Ammon's horn (tissue), 1 donor: ENCODE measurements at regions not wholly inside any gene's neighbourhood (a gene's known extent, or its start where the extent isn't known, plus 50 kb on each side); places are given as distances from the start of the nearest gene placed in this dataset.
"Not testable (repeated sequence)": the region's sequence is repeated elsewhere in the genome, so short reads cannot be mapped to it uniquely, and the experiment has no call there.

Experiments
- DNase-seq: peaks from one replicate; pipeline ENCODE4 v3.0.0-alpha.2; 2016; ENCODE audit warnings: low spot score

GRCh38 chr7:12004581-12004980 is 172.6 kb upstream of the THSD7A start:
- no peak for DNase-seq

DNA sequence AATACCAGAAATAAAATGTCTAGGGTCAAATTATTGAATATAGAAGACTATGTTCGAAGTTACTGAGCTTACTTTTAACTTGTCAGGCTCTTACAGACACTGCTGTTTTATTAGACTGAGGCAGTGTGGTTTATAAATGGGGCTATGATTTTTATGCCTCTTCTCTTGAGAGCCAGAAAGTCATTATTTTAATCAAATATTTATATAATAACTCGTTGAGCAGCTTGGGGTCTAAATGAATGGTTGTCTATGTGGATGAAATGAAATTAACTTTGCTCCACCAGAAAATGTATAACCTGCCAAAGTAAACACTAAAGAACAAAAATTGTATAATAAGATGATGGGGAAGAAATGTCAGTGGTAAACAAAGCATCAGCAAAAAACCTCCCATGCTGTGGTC is 175.6 kb upstream of the THSD7A start:
- DNase-seq = no peak

GRCh38 chr7:12013983-12014382 is 182.0 kb upstream of the THSD7A start:
- DNase-seq = no peak

GRCh38 chr7:12016439-12016838 is 184.4 kb upstream of the THSD7A start:
- DNase-seq = no peak

DNA sequence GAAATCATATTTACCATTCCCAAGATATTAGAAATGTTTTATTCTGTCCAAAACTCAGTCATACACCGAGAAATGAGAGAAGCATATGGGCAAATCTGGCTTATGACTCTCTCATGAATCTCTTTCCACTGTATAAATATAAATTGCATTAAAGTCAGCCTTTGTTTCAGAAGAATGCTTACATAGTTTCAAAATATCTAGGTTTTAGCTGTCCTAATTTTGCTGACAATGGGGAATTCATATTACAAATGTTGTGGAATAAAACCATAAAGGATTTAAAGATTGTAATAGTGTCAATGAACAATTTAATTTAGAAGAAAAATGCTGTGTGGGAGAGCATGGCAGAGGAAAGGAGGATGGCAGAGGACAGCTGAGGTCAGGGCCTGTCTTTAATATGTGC is 185.0 kb upstream of the THSD7A start:
- DNase-seq = no peak

DNA sequence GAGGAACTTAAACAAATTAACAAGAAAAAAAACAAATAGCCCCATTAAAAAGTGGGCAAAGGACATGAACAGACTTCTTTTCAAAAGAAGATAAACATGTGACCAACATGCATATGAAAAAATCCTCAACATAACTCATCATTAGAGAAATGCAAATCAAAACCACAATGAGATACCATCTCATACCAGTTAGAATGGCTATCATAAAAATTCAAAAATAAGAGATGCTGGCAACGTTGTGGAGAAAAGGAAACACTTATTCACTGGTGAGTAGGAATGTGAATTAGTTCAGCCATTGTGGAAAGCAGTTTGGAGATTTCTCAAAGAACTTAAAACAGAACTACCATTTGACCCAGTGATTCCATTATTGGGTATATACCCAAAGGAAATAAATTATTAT is 189.1 kb upstream of the TMEM106B start:
- DNase-seq = not testable (repeated sequence)

DNA sequence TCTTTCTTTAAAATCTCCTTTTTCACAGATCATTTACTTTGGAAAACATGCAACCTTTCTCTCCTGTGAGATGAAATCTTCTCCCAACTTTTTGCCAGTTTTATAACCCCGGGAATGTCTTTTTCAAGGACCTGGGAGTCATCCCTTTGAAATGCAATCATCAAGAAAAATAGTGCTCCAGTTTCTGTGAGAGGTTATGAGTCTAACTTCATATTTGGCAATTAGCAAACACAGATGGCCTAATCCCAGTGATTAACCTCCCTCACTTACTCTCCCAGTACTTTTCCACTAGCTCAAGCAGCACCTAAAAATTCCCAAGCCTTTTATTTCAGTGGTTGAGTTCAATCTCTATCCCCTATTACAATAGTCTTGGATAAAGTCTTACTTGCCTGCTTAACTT is 185.8 kb upstream of the TMEM106B start:
- no peak for DNase-seq

GRCh38 chr7:12028508-12028907 is 182.6 kb upstream of the TMEM106B start:
- no peak for DNase-seq

- DNase-seq = no peak
Observed at GRCh38 chr7:12030116-12030515, 181.0 kb upstream of the TMEM106B start.

DNA sequence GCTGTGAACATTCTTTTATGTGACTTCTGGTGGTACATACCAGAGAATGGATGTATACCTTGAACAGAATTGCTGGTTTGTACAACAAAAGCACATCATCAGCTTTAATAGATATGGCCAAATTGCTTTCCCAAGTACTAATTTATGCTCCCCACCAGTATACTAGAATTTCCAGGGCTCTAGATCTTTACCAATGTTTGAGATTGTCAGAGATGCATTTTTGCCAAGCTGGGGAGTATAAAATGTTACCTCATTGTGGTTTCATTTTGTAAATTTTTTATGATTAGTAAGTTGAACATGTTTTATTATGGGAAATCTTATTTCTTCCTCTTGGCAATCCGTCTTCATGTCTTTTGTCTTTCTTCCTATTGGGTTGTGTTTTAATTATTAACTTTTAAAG is 179.9 kb upstream of the TMEM106B start:
- no peak for DNase-seq

DNA sequence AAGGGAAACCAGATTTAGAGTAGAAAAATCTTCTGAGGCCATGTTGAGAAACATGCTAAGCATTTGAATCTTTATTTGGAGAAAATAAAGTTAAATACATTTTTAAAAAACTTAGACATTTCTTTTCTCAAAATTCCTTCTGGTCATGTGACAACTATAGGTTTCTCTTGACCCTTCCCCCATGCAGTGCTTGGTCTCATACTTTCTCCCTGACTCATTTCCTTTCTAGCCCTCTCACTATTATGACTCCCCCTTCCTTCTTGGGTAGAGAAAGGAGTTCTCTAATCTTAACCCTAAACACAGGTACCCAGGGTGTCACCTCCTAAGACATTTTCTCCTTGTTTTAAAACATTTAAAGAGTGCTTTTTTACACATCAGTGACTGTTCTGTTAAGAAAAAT is 179.5 kb upstream of the TMEM106B start:
- DNase-seq = no peak

DNA sequence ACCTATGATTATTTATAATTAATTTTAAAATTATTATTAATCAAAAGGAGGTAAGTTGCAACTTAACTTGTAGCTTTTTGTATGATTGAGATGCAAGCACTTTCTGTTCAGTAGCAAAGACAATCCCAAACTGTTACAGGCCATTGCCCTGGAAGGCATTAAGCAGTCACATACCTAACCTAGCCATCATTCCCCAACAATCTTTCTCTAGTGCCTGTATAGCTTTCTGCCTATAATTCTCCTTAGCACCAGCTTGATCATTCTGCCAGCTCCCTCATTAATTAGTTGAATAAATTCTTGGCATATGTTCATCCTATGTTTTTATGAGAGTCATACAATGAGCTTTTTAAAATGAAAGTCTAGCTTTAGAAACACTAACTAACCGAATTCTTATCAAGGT is 178.9 kb upstream of the TMEM106B start:
- DNase-seq = no peak

DNA sequence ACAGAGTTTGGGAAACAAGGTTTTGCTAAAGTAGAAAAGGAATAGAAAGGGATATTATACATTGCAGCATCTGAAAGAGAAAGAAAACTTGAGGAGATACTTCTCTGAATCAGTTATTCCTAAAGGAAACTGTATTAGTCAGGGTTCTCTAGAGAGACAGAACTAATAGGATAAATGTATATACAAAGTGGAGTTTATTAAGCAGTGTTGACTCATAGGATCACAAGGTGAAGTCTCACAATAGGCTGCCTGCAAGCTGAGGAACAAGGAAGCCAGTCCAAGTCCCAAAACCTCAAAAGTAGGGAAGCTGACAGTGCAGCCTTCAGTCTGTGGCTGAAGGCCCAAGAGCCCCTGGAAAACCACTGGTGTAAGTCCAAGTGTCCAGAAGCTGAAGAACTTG is 167.6 kb upstream of the TMEM106B start:
- DNase-seq = not testable (repeated sequence)

DNA sequence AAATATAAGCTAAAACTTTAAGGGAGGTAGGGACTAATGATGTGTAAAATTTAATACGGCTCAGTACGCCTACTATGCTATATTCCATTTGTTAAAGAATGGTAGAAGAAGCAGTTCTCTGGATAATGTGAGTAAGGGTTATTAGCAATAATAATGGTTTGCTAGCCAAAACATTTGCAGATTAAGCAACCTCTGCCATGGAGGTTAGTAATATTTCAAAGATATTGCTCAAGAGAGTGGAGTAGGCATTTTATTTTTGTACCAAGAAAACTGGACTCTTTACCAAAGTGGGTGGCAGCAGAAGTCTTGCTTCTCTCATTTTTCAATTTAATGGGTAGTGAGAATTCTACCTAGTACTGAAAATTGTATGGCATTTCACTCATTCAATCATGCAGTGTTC is 158.9 kb upstream of the TMEM106B start:
- no peak for DNase-seq

DNA sequence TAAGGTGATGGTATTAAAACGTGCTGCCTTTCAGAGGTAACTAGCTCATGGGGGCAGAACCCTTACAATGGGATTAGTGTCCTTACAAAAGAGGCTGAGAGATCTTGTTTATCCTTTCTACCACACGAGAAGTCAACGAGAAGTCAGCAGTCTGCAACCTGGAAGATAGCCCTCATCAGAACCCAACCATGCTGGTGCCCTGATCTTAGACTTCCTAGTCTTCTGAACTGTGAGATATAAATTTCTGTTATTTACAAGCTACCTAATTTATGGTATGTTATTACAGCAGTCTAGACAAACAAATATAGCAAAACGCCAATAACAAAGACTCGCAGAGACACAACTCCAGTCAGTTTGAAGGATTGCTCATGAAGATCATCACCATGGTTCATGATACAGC is 157.5 kb upstream of the TMEM106B start:
- DNase-seq = no peak

- DNase-seq = no peak
Observed at GRCh38 chr7:12054830-12055229, 156.3 kb upstream of the TMEM106B start.

- no peak for DNase-seq
Observed at GRCh38 chr7:12056381-12056780, 154.7 kb upstream of the TMEM106B start.

GRCh38 chr7:12056977-12057376 is 154.1 kb upstream of the TMEM106B start:
- no peak for DNase-seq

DNA sequence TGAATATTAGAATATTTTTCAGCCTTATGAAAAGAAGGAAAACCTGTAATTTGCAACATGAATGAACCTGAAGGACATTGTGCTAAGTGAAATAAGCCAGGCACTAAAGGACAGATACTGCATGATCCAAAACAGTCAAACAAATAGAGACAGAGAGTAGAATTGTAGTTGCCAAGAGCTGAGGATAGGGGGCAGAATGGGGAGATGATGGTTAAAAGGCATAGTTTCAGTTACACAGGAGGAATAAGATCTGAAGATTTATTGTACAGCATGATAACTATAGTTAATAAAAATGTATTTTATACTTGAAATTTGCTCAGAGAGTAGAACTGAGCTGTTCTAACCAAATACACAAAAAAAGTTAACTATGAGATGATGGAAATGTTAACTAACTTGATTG is 149.0 kb upstream of the TMEM106B start:
- no peak for DNase-seq

DNA sequence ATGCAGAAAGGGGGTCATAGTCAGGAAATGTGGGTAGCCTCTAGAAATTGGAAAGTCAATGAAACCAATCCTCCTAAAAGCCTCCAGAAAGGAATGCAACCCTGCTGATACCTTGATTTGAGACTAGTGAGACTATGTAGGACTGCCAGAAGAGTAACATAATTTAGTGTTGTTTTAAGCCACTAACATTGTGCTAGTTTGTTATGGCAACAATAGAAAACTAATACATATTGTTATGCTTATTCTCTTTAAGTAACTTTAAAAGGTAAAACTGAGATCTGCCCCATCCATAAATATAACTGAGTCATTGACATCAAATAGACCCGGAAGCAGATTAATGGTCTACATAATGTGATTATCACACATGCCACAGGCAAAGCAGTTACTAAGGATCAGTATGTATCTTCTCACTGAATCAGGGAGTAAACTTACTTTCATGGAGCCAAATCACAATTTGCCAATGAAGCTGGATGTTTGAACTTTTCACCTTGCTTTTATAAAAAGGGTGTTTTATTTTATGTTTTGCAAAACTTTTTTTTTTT is 146.4 kb upstream of the TMEM106B start:
- DNase-seq = no peak

GRCh38 chr7:12066004-12066403 is 145.1 kb upstream of the TMEM106B start:
- no peak for DNase-seq

- no peak for DNase-seq
Observed at GRCh38 chr7:12066521-12066920, 144.6 kb upstream of the TMEM106B start.

DNA sequence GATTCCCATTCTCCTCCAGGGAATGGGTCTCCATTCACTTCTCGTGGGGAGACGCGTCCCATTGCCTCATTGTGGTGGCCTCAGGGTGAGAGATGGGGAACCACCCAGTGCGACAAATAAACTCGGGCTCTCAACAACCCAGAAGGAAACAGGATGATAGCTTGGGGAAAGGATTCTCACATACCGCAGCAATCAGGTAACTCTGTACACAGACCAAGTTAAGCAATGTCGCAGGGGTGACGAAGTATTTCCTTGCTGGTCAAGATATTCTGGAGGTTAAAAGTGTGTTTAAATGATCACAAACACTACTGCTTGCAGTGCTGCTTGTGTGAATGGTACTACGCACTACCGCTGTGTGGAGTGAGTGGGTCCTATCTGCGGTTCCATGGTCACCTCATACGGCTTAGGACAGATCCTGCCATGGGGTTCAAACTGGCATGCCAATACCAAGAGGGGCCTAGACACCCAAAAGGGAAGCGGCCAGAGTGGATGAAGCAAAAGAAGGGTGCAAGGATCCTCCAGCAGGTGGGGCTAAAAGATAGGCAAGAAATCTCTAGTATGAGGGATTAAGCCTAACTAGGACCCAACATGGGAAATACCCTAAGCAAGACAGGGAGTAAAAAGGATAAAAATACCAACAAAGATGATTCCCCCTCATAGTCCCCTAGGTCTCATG is 143.8 kb upstream of the TMEM106B start:
- DNase-seq = peak; percentile 66

GRCh38 chr7:12069757-12070156 is 141.3 kb upstream of the TMEM106B start:
- DNase-seq = no peak
